ENCODE measurements at regions not wholly inside any gene's neighbourhood (a gene's known extent, or its start where the extent isn't known, plus 50 kb on each side); places are given as distances from the start of the nearest gene placed in this dataset.
"Not testable (repeated sequence)": the region's sequence is repeated elsewhere in the genome, so short reads cannot be mapped to it uniquely, and the experiment has no call there.

- DNase-seq = no peak
These were observed 862.6 kb upstream of the PCDH20 start for GRCh38 chr13:62278271-62278670.

GRCh38 chr13:62251734-62252133 is 836.1 kb upstream of the PCDH20 start:
- no peak for DNase-seq

GRCh38 chr13:62250501-62251201 is 835.0 kb upstream of the PCDH20 start:
- no peak for DNase-seq

GRCh38 chr13:62246581-62246980 is 830.9 kb upstream of the PCDH20 start:
- no peak for DNase-seq

- no peak for DNase-seq
These were observed 827.5 kb upstream of the PCDH20 start for GRCh38 chr13:62243106-62243505.

- DNase-seq = no peak
These were observed 819.3 kb upstream of the PCDH20 start for GRCh38 chr13:62234780-62235440.

- no peak for DNase-seq
These were observed 795.3 kb upstream of the PCDH20 start for GRCh38 chr13:62210951-62211350.

- DNase-seq = no peak
These were observed 793.9 kb upstream of the PCDH20 start for GRCh38 chr13:62209529-62209928.

GRCh38 chr13:62207388-62207787 is 791.7 kb upstream of the PCDH20 start:
- no peak for DNase-seq

GRCh38 chr13:62206165-62206564 is 790.5 kb upstream of the PCDH20 start:
- DNase-seq = no peak

GRCh38 chr13:62205273-62205672 is 789.6 kb upstream of the PCDH20 start:
- no peak for DNase-seq

- DNase-seq = no peak
These were observed 778.7 kb upstream of the PCDH20 start for GRCh38 chr13:62194371-62194770.

- no peak for DNase-seq
These were observed 778.3 kb upstream of the PCDH20 start for GRCh38 chr13:62193919-62194318.

- no peak for DNase-seq
These were observed 770.1 kb upstream of the PCDH20 start for GRCh38 chr13:62185631-62186255.

- no peak for DNase-seq
These were observed 760.4 kb upstream of the PCDH20 start for GRCh38 chr13:62176051-62176450.

GRCh38 chr13:62173958-62174357 is 758.3 kb upstream of the PCDH20 start:
- no peak for DNase-seq

- no peak for DNase-seq
These were observed 756.0 kb upstream of the PCDH20 start for GRCh38 chr13:62171697-62172096.

- no peak for DNase-seq
These were observed 753.2 kb upstream of the PCDH20 start for GRCh38 chr13:62168891-62169290.

- no peak for DNase-seq
These were observed 752.1 kb upstream of the PCDH20 start for GRCh38 chr13:62167650-62168172.

- no peak for DNase-seq
These were observed 747.2 kb upstream of the PCDH20 start for GRCh38 chr13:62162860-62163259.

GRCh38 chr13:62158520-62158919 is 742.9 kb upstream of the PCDH20 start:
- DNase-seq = no peak

- not testable (repeated sequence) for DNase-seq
These were observed 736.1 kb upstream of the PCDH20 start for GRCh38 chr13:62151724-62152123.

GRCh38 chr13:62142048-62142447 is 726.4 kb upstream of the PCDH20 start:
- DNase-seq = no peak

- DNase-seq = no peak
These were observed 723.9 kb upstream of the PCDH20 start for GRCh38 chr13:62139597-62139996.

Data from activated CD4-positive, alpha-beta T cell treated with anti-CD3 and anti-CD28 coated beads, Interleukin-2, amount 50 U/mL, for 16 hours (primary cell).